ENCODE measurements at regions not wholly inside any gene's neighbourhood (a gene's known extent, or its start where the extent isn't known, plus 50 kb on each side); places are given as distances from the start of the nearest gene placed in this dataset.

DNA sequence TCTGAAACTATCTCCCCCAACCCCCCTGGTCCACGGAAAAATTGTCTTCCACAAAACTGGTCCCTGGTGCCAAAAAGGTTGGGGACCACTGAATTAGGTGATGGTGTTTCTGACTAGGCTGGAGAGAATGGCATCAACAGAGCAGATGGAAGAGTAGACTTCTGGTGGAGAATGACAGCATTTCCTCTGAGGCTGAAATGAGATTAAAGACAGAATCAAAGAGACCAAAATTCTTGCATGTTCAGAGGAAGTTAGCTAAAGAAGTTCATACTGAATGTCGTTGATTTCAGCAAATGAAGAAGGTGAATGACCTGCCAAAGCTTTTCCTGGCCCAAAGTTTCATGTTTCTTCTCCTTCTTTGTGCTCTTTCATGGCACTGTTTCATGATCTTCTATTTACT lies 188.2 kb upstream of the RUNX1 start:
- no peak for FAIRE-seq

DNA sequence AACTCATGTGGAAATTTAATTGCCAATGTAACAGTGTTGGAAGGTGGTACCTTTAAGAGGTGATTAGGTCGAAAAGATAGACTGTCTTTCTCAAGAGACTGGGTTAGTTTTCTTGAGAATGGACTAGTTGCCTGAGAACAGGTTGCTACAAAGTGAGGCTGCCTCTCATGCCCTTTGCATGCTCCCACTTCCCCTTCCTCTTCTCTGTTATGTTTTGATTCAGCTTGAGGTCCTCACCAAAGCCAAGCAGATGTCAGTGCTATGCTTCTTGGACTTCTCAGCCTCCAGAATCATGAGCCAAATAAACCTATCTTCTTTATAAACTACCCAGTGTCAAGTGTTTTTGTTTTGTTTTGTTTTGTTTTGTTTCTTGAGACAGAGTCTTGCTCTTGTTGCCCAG lies 187.0 kb upstream of the RUNX1 start:
- FAIRE-seq: no peak

DNA sequence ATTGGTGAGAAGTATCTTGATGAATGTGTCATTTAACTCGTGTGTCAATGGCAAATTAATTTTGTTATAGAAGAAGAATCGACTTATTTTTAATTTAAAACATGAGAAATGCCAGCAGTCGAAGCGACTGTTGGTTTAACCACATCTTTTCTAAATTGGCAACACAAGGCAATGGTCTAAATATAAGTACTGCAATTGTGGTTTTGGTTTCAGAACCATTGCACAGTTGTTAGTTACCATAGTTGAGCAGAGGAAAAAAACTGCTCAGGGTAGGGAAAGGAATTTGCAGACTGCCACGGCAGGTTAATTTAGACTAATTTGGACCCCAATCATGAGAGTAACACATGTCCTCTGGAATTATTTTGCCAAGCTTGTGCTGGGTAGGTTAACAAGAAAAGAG lies 185.6 kb upstream of the RUNX1 start:
- FAIRE-seq: no peak

DNA sequence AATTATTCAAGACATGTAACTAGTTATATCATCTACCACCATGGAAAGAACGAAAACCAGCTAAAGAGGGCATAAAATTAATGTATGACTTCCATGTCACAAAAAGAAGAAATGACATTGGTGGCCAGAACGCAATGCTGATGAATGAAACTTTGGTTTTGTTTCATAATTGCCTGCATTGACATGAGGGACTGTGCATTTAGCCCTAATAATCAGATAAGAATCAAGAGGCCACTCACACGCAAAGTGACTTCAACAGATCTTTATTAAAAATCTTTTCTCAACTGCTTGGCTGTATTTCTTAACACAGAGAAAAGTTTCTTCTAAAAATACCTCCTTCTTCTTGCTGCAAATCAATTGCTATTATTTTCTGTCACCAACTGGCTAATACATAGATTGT lies 184.7 kb upstream of the RUNX1 start:
- FAIRE-seq: no peak

DNA sequence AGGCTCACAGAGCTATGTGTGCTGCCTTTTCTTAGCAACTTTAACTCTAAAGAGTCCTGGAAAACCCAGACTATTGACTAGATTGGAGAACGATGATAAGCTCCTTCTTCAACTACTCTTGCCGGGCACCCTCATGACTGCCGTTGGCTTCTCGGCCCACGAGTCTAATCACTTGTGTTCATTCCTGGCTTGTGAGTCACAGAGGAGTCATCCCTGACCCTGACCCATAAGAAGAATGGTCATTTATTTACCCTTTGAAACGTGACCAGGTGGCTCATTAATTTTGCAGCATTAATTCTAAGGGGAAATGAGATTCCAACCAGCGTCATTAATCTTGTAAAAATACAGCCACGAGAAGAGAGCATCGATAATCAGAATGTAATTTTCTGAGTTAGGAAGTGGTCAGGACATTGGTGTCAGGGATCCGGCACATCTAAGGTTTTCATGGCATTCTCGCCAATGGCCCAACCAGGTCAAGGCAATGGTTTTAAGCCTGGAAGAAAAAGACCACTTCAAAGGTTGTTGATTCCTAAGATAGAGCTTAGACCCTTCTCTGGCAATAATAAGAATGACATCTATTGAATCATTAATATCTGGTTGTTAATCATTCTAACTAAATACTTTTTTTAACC lies 183.6 kb upstream of the RUNX1 start:
- FAIRE-seq: no peak

DNA sequence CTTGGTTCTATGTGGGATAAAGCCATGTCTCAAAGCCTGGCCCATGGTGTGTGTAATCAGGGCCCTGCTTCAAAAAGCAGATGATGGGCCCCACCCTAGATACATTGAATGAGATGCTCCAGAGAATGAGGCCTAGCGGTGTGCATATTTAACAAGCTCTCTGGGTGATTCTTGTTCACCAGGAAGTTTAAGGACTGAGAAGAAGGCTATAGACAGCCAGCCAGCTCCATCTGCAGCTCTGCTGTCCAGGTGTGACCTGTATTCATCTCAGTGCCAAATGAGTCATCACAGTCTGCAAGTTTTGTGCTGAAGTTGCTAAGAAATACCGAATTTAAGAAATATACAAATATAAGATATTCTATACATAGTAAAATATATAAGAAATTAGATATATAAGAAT lies 182.0 kb upstream of the RUNX1 start:
- FAIRE-seq: no peak

DNA sequence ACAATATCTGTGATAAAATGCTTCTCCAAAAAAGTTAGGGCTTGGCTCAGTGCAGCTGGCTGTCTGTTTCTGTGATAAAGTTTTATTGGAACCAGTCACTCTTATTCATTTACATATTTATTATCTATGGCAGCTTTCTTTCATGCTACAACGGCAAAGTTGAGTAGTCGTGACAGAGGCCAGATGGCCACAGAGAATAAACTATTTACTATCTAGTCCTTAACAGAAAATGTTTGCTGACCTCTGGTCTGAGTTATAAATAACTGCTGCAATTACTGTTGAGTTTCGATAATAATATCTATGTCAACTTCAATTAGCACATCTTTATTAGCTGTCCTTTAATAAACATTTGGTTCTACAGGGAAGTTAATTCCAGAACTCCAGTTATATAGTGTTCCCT lies 180.2 kb upstream of the RUNX1 start:
- peak; percentile 93 for FAIRE-seq

DNA sequence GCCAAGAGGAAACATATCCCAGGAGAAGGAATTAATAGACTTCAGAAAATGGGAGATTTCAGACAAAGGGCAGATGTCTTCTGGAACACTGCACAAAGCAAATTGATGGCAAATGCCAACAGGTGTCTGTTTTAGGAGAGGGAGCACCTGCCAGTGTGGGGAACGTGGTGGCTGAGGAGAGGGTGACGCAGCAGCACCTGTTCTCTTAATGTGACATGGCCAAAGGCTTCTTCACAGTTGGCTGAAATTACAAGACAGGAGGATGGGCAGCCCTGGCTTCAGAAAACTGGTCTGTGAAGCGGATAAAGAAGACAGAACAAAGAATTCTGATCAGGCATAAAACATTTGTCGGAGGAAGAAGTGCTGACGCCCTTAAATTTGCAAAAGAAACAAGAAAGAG lies 178.7 kb upstream of the RUNX1 start:
- FAIRE-seq: no peak

DNA sequence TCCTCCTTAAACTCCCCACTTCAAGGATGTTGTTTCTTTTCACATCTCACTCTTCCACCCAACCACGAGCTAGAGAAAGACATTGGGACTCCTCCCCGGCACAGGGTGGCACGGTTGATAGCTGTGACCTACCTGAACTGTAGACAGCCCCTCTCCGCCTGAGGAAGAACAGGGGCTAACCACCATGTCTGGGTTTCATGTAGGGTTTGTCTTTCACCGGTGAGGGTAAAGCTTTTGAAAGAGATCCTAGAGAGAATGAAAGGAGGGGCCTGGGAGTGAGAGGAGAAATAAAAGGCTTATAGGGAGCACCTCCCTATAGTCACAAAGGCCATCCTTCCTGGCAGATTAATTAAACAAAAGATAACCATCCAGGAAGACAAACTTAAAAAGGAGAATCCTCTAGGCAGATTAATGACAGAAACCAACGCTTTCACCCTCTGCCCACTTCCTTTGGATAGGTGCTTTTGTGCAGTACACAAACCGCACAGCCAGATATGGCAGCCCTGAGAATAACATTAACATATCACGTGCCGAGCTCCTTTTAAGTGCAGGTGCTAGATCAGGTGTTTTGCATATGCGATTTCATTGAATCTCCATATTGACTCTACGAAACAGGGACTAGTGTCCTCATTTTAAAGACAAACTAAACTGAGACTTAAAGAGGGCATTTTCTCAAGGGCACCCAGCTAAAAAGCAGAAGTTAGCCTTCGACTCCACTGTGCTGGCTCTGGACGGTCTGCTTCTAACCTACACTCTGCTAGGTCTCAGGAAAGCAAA lies 178.1 kb upstream of the RUNX1 start:
- FAIRE-seq: no peak

DNA sequence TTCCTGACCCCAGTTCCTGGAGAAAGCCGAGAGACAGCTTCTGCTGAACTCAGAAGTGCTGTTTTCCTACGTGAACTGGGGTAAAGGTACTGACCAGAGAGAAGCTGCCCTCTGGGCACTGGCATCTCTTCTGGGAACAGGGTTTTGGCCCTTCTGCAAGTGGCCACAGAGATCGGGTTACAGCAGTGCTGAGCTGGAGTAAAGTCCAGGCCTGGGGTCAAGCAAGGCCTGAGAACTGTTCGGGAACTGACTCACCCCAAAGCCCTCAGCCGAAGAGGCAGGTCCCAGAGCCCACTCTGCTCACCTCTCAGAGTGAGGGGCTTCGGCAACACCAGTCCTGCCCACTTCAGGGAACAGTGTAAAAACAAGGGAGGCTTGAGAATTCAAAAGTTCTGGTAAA lies 177.2 kb upstream of the RUNX1 start:
- FAIRE-seq: no peak

DNA sequence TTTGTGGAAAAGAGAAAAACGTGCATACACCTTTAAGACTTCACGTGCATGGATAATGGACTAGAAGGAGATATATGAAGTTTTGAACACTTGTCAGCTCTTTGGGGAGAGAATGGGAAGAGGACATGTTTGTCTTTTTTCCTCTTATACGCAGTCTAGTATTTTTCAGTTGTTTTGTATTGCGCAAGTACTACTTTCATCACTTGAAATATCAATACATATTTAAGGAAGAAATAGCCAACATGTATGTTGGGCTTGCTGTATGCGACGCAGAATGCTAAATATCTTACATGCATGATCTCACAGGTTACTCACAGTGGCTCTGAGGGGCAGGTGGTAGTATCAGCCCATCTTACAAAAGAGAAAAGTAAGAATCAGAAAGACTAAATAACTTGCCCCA lies 176.5 kb upstream of the RUNX1 start:
- no peak for FAIRE-seq

DNA sequence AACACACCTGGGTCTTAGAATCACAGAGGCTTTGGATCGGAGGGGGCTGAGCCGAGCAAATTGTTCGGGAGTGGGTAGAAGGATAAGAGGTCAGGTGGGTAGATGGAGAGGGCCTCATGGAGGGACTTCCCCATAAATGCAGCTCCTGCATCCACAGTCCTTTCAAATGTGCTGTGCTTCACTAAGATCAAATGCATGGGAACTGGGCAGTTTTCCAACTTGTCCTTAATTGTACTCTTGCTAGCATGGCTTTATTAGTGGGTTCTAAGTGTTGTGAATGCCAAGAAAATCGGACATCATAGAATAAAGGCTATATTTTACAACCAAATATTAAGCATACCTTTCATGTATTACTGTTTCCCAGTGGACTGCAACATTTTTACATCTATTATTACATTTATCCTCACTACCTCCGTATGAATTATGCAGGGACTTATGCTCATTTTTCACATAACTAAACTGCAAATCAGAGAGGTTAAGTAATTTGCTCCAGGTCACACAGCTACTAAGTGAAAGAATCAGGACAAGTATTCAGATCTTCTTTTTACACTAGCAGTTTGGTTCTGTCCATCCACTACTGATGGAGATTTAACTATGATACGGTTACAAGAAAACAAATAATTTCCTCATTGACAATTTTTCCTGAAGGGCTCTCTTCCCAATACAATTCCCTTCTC lies 174.5 kb upstream of the RUNX1 start:
- no peak for FAIRE-seq

DNA sequence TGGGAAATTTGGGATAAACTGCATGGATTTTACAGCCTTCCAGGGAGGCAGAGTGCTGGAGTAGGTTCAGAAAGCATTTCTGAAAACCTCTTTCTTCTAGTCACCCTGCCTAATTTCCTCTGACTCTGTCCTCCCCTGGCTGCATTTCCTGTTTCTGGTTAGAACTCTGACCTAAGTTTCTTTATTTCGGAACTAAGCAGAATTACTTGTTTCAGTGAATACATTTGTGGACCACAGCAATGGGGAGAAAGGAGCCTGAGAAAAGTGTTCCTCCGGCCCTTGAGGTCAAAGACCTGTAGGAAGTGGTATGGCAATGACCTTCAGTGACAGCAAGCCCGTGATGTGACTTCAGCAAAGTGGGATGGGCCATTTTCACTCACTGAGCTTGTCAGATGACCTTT lies 173.4 kb upstream of the RUNX1 start:
- FAIRE-seq: no peak

DNA sequence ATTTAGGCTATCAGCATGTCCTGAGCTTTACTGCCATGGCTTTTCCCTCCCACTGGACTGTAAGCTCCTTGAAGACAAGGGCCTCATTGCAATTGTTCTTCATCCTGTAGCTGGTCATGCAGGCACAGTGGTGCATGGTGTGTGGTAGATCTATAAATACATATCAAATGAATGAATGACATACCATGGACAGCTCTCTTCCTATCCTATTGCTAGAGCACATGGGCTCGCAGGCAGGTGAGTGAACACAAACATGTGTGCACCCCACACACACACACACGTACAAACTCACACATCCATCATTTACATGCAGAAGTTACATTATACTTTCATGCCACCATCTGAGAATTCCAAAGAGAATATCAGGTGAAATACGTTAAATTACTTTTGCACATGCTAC lies 172.9 kb upstream of the RUNX1 start:
- no peak for FAIRE-seq

DNA sequence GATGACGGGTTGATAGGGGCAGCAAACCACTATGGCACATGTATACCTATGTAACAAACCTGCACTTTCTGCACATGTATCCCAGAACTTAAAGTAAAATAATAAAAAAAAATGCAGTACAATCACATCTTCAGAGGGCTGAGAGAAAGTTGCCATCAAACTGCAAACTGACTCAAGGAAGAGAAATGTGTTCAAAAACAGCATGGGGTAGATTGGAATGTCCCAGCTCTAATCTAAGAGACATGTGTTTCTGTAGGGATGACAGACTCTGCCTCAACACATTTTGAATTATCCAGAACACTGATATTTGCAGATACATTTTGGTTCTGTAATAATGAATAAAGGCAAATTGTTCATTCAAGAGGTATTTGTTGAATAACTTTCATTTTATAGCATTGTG lies 171.2 kb upstream of the RUNX1 start:
- no peak for FAIRE-seq

DNA sequence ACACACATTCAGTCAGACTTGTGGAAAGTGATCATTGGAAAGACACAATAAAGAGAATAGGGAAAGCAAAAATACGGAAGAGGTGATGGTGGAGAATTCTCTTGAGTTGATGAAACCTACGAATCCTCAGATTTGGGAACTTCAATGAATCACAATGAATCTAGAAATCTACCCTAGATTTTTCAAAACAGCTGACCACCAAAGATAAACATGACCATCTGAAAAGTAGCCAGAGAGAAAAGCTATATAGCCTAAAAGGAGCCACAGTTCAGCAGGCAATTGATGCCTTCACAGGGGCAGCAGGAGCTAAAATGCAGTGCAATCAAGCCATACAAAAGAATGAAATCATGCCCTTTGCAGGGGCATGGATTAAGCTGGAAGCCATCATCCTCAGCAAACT lies 170.6 kb upstream of the RUNX1 start:
- FAIRE-seq: no peak

DNA sequence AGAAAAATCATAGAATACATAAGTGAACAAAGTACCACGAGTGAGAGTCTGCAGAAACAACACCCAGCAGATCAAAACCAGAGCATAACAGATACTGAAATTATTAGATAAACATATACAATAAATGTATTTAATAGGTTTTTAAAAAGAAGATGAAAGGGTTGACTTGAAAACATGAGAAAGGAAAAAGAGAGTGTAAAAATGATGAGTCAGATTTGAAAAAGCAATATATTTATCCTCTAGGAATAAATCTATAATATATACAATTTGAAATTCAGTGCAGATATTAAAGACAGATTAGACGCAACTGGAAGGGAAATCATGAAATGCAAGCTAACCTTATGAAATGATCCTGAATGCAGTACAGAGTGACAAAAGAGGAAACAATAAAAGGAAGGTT lies 170.2 kb upstream of the RUNX1 start:
- FAIRE-seq: no peak

DNA sequence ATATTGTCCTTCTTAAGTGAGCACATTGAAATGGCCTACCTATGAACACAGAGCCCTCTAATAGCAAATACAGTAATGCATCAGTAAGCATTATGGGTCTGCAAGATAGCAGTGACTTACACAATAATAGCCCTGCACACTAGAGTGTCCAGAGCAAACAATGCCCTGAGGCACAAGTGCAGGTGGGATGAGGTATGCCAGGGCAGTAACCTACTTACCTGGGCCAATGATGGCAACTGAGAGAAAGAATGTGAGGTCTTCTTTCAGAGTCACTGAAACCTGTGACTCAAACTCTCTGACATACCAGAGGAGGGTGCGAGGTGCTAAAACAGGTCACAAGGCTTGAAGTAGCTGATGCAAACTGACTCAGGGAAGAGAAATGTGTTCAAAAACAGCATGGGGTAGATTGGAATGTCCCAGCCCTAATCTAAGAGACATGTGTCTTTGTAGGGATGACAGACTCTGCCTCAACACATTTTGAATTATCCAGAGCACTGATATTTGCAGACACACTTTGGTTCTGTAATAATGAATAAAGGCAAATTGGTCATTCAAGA lies 168.5 kb upstream of the RUNX1 start:
- FAIRE-seq: no peak

DNA sequence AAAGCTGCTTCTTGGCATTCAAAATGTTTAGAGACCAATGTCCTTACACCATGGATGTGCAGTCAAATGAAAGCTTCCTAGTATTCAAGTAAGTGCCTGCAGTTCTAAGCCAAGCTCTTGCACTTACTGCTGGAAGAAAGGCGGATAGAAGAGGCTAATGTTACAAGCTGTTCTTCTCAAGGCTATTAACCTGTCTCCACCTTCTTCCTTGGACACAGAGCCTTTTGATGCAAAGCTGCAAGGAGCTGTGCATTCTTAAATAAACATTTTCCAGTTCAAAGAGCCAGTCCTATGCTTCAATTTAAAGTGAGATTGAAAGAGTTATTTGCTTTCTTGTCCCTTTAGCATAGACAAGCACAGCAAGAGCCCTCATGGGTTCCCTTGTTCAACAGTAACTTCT lies 167.9 kb upstream of the RUNX1 start:
- FAIRE-seq: no peak

DNA sequence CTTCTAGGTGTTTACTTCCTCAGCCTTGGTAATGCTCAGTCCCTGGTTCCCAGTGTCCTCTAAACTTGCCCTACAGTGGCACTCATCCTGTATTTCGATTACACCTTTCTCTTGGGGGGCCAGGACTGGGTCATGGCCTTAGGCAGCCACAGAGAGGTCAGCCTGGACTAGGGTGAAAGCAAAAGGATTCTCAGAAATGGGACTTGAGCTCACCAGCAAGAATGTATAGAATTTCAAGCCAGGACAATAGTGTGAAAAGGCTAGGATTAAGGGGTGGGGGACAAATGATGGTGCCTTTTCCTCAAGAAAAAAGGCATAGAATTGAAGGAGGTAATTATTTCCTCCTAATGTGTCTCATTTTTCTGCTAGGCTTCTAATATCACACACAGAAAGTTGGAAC lies 166.8 kb upstream of the RUNX1 start:
- no peak for FAIRE-seq

DNA sequence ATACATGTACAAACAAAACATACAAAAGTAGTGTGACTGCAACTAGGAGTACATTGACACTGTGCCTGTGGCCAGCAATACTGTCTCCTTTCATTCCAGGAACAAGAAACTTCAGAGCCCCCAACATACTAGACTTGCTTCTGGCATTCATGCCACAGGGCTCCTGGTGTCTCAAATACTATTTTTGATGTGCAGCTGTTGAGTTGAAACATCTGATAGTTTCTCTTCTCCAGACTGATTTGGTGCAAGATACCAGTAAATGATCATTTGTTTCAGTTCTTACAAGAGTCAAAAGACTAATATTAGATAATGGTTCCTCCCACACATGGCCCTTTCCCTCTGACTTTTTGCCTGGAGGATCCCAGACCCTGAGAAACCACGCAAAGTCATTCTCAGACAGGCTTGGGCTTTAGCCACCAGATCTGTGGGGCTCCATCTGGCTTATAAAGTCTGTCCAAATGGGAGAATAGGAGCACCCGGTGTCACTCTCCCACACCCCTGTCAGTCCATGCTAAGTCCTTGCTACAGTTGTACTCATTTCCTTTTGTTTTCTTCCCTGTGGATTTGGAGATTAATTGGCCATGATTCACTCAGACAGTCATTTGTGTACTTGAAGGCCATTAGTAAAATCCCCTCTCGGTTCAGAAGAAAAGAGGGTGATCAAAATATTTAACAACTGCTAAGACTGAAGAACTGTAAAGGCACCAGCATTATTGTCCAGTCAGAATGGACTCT lies 163.5 kb upstream of the RUNX1 start:
- no peak for FAIRE-seq

DNA sequence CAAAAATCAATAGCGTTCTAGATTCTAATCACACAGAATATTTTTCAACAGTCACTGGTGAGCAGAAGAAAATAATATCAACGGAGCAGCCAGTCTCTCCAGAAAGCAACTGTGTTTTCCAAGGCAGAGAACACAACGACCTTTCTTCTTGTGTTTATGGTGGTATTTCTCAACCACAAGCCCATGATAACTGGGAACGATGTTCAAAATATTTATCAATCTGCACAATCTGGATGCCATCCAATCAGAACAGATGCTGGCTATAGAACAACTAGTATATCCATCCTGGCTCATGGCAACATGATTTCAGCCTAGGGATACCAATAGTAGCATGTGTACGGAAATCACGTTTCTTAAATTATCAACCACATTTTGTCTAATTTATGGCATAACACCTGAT lies 162.7 kb upstream of the RUNX1 start:
- FAIRE-seq: no peak

DNA sequence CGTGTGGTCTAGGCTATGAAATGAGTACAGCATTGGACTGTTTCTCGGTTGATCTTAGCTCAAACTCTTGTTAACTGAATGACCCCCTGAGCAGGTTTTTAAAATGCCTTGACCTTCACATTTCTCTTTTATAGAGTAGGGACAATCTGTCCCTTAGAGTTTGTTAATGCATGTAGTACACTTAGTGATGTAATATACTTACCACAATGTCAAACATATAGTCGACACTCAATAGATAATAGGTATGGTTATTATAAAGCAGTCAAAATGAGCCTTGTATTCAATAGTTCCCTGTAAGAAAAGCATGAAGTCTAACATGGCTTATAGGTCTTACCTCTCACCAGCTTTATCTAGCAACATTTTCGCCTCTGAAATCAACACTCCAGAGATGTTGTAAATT lies 161.0 kb upstream of the RUNX1 start:
- FAIRE-seq: no peak
